Spleen (tissue), 7 donors: ENCODE measurements at regions not wholly inside any gene's neighbourhood (a gene's known extent, or its start where the extent isn't known, plus 50 kb on each side); places are given as distances from the start of the nearest gene placed in this dataset.

ENCODE experiments used
- CTCF ChIP-seq, 11 experiments: fragments of 200-600 bp in 7 of 11; fragments of 450-650 bp in 4 of 11; sonication (generic) in 4 of 11; IDR thresholded peaks in 8 of 11; conservative IDR thresholded peaks in 3 of 11; 1 replicate in 7 of 11; 2 replicates in 4 of 11; pipeline versions ENCODE4 v1.4.0 to v1.8.0; 2016 to 2021; ENCODE audit warnings: antibody characterized with exemption in 11 of 11, inconsistent platforms in 4 of 11, mild to moderate bottlenecking in 1 of 11
- POLR2A ChIP-seq, 3 donors: fragments of 450-650 bp; IDR thresholded peaks; one replicate each; pipeline ENCODE4 v1.5.1; 2017; ENCODE audit warnings: antibody characterized with exemption in 3 of 3, mild to moderate bottlenecking in 1 of 3
- POLR2AphosphoS5 ChIP-seq, 3 donors: sonication (generic); formaldehyde crosslinking; IDR thresholded peaks; one replicate each; pipeline ENCODE4 v1.5.1; 2017; ENCODE audit warnings: antibody characterized with exemption in 3 of 3
- donor health status: DM: no; HTN: no; CAD: no; lungs with moderate emphysema.
- donor health status: DM: no; HTN: no; CAD: no.
- donor health status: DM: no; HTN: no; CAD: no.

- TF ChIP-seq CTCF (IDR thresholded peaks at IDR 0.05 in 8 of 11, conservative IDR thresholded peaks at IDR 0.05 in 3 of 11) (no peak), POLR2A (IDR thresholded peaks at IDR 0.05) (no peak), POLR2AphosphoS5 (IDR thresholded peaks at IDR 0.05) (no peak)
Measured at GRCh38 chr3:72624656-72625055, 223.6 kb downstream of the SHQ1 start.
